K562 (cell line): ENCODE measurements at regions not wholly inside any gene's neighbourhood (a gene's known extent, or its start where the extent isn't known, plus 50 kb on each side); places are given as distances from the start of the nearest gene placed in this dataset.

Experiments used
- ASH1L ChIP-seq: fragments of 450-650 bp; IDR thresholded peaks from 2 replicates; pipeline ENCODE4 v1.6.1; 2018; ENCODE audit warnings: borderline replicate concordance, mild to moderate bottlenecking, low read depth; ENCODE audit not compliant: partially characterized antibody
- CHCHD3 ChIP-seq: fragments of 250-450 bp; sonication (Bioruptor Pico); IDR thresholded peaks from 2 replicates; pipeline ENCODE4 v2.1.2; 2022; ENCODE audit warnings: mild to moderate bottlenecking
- EZH2 ChIP-seq: IDR thresholded peaks from 2 replicates; pipeline ENCODE4 v1.6.1; 2012; ENCODE audit warnings: low read depth, mild to moderate bottlenecking, inconsistent platforms, low read length, borderline replicate concordance
- JUNB ChIP-seq: fragments of 450-650 bp; formaldehyde crosslinking; conservative IDR thresholded peaks from 2 replicates; pipeline ENCODE4 v1.4.0; 2020; ENCODE audit warnings: mild to moderate bottlenecking
- RAD21 ChIP-seq, 2 experiments: fragments of 250-450 bp in 1 of 2; fragments of 450-650 bp in 1 of 2; sonication (Bioruptor Pico) in 1 of 2; formaldehyde crosslinking in 1 of 2; IDR thresholded peaks in 1 of 2; conservative IDR thresholded peaks in 1 of 2; 2 replicates each; pipeline versions ENCODE4 v1.4.0 to v1.8.0; 2020 to 2022; ENCODE audit warnings: mild to moderate bottlenecking in 2 of 2, moderate library complexity in 1 of 2
- RBM25 ChIP-seq: fragments of 200-400 bp; formaldehyde crosslinking; IDR thresholded peaks from 2 replicates; pipeline ENCODE4 v1.6.1; 2018; ENCODE audit warnings: low read length, low read depth, moderate library complexity; ENCODE audit not compliant: severe bottlenecking
- XRCC4 ChIP-seq: IDR thresholded peaks from one replicate; pipeline ENCODE4 v1.6.1; 2011; ENCODE audit not compliant: insufficient read depth, insufficient read length; ENCODE audit errors: extremely low read depth
- ZEB2 ChIP-seq: fragments of 450-650 bp; IDR thresholded peaks from 2 replicates; pipeline ENCODE4 v1.6.1; 2016
- ZNF263 ChIP-seq: sonication (generic); formaldehyde crosslinking; IDR thresholded peaks from 2 replicates; pipeline ENCODE4 v1.8.0; 2022; ENCODE audit warnings: mild to moderate bottlenecking, missing genetic modification reagents, borderline replicate concordance
- TF ChIP-seq, protein P1 (sequence below): fragments of 250-450 bp; sonication (Bioruptor Pico); IDR thresholded peaks from 2 replicates; pipeline ENCODE4 v1.5.0; 2021
- TF ChIP-seq, protein P2 (sequence below): sonication (generic); formaldehyde crosslinking; IDR thresholded peaks from 2 replicates; pipeline ENCODE4 v1.8.0; 2023; ENCODE audit warnings: mild to moderate bottlenecking, missing genetic modification reagents
- TF ChIP-seq, protein P3 (sequence below), 2 experiments: fragments of 450-650 bp; formaldehyde crosslinking in 1 of 2; IDR thresholded peaks; 2 replicates each; pipeline versions ENCODE4 v1.4.0 to v1.6.1; 2014 to 2020; ENCODE audit warnings: mild to moderate bottlenecking in 2 of 2, borderline replicate concordance in 1 of 2, low read depth in 1 of 2
- TF ChIP-seq, protein P4 (sequence below), 3 experiments: IDR thresholded peaks in 2 of 3; conservative IDR thresholded peaks in 1 of 3; 2 replicates each; pipeline ENCODE4 v1.5.1; 2011 to 2012; ENCODE audit warnings: low read length in 3 of 3, mild to moderate bottlenecking in 3 of 3, control low read depth in 2 of 3, improper control_type of control experiment in 1 of 3, inconsistent platforms in 1 of 3, low read depth in 1 of 3, mixed read lengths in 1 of 3, moderate library complexity in 1 of 3; ENCODE audit not compliant: insufficient read depth in 2 of 3
- TF ChIP-seq, protein P5 (sequence below): sonication (generic); formaldehyde crosslinking; IDR thresholded peaks from 2 replicates; pipeline ENCODE4 v1.5.0; 2020; ENCODE audit warnings: missing genetic modification reagents

DNA sequence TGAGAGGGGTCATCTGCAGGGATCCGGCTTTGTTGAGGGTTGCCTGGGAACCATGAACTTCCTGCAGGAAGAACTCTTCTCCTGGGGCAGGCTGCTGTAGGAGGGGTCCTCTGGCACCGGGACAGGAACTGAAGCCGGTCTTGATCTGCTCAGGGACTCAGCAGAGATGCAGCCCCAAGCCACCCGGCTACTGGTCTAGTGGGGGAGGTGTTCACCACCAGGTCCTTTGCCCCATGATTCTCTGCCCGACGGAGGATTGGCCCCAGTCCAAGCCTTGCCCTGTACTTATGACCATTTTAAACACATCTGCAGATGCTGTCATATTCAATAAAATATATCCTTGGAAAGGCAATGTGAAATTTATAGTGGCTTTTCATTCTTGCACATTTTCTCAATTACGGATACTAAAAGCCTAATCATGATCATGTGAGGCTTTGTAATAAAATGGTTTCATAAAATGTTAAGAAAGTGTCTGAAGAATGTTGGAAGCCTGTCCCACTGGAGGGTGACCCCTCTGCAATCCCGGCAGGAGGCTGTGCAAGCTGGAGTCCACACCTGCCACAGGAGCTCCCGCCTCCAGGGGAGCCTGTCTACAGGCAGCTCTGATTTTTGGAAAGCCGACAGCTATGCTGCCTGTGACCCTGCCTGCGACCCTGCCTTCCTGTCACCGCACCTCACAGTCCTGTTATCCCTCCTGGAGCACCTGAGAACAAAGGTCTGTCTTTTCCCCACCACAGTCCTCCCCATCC lies 98.8 kb upstream of the TAF1B start:
- TF ChIP-seq EZH2, result no peak; the same call in 1 of the 2 replicates
- TF ChIP-seq, protein P1, sequence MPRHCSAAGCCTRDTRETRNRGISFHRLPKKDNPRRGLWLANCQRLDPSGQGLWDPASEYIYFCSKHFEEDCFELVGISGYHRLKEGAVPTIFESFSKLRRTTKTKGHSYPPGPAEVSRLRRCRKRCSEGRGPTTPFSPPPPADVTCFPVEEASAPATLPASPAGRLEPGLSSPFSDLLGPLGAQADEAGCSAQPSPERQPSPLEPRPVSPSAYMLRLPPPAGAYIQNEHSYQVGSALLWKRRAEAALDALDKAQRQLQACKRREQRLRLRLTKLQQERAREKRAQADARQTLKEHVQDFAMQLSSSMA (CRISPR knock-in tag), result no peak
- no peak for TF ChIP-seq RAD21 (CRISPR knock-in tag; conservative IDR thresholded peaks at IDR 0.05 in 1 of 2, IDR thresholded peaks at IDR 0.05 in 1 of 2)
- no peak for TF ChIP-seq CHCHD3
- TF ChIP-seq, protein P2, sequence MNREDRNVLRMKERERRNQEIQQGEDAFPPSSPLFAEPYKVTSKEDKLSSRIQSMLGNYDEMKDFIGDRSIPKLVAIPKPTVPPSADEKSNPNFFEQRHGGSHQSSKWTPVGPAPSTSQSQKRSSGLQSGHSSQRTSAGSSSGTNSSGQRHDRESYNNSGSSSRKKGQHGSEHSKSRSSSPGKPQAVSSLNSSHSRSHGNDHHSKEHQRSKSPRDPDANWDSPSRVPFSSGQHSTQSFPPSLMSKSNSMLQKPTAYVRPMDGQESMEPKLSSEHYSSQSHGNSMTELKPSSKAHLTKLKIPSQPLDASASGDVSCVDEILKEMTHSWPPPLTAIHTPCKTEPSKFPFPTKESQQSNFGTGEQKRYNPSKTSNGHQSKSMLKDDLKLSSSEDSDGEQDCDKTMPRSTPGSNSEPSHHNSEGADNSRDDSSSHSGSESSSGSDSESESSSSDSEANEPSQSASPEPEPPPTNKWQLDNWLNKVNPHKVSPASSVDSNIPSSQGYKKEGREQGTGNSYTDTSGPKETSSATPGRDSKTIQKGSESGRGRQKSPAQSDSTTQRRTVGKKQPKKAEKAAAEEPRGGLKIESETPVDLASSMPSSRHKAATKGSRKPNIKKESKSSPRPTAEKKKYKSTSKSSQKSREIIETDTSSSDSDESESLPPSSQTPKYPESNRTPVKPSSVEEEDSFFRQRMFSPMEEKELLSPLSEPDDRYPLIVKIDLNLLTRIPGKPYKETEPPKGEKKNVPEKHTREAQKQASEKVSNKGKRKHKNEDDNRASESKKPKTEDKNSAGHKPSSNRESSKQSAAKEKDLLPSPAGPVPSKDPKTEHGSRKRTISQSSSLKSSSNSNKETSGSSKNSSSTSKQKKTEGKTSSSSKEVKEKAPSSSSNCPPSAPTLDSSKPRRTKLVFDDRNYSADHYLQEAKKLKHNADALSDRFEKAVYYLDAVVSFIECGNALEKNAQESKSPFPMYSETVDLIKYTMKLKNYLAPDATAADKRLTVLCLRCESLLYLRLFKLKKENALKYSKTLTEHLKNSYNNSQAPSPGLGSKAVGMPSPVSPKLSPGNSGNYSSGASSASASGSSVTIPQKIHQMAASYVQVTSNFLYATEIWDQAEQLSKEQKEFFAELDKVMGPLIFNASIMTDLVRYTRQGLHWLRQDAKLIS (CRISPR knock-in tag), result no peak
- TF ChIP-seq JUNB, result no peak
- TF ChIP-seq XRCC4, result no peak
- TF ChIP-seq, protein P3, sequence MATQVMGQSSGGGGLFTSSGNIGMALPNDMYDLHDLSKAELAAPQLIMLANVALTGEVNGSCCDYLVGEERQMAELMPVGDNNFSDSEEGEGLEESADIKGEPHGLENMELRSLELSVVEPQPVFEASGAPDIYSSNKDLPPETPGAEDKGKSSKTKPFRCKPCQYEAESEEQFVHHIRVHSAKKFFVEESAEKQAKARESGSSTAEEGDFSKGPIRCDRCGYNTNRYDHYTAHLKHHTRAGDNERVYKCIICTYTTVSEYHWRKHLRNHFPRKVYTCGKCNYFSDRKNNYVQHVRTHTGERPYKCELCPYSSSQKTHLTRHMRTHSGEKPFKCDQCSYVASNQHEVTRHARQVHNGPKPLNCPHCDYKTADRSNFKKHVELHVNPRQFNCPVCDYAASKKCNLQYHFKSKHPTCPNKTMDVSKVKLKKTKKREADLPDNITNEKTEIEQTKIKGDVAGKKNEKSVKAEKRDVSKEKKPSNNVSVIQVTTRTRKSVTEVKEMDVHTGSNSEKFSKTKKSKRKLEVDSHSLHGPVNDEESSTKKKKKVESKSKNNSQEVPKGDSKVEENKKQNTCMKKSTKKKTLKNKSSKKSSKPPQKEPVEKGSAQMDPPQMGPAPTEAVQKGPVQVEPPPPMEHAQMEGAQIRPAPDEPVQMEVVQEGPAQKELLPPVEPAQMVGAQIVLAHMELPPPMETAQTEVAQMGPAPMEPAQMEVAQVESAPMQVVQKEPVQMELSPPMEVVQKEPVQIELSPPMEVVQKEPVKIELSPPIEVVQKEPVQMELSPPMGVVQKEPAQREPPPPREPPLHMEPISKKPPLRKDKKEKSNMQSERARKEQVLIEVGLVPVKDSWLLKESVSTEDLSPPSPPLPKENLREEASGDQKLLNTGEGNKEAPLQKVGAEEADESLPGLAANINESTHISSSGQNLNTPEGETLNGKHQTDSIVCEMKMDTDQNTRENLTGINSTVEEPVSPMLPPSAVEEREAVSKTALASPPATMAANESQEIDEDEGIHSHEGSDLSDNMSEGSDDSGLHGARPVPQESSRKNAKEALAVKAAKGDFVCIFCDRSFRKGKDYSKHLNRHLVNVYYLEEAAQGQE (IDR thresholded peaks at IDR 0.05; ENCODE audit: borderline replicate concordance), result no peak
- TF ChIP-seq, protein P3 (CRISPR knock-in tag; IDR thresholded peaks at IDR 0.05; ENCODE audit: low read depth), result no peak
- no peak for TF ChIP-seq ZEB2
- no peak for TF ChIP-seq RBM25
- TF ChIP-seq, protein P4, sequence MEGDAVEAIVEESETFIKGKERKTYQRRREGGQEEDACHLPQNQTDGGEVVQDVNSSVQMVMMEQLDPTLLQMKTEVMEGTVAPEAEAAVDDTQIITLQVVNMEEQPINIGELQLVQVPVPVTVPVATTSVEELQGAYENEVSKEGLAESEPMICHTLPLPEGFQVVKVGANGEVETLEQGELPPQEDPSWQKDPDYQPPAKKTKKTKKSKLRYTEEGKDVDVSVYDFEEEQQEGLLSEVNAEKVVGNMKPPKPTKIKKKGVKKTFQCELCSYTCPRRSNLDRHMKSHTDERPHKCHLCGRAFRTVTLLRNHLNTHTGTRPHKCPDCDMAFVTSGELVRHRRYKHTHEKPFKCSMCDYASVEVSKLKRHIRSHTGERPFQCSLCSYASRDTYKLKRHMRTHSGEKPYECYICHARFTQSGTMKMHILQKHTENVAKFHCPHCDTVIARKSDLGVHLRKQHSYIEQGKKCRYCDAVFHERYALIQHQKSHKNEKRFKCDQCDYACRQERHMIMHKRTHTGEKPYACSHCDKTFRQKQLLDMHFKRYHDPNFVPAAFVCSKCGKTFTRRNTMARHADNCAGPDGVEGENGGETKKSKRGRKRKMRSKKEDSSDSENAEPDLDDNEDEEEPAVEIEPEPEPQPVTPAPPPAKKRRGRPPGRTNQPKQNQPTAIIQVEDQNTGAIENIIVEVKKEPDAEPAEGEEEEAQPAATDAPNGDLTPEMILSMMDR (IDR thresholded peaks at IDR 0.05 in 2 of 3, conservative IDR thresholded peaks at IDR 0.05 in 1 of 3; ENCODE audit: insufficient read depth in 2 of 3, low read depth in 1 of 3, low read length in 3 of 3), result no peak
- no peak for TF ChIP-seq ZNF263
- TF ChIP-seq, protein P5, sequence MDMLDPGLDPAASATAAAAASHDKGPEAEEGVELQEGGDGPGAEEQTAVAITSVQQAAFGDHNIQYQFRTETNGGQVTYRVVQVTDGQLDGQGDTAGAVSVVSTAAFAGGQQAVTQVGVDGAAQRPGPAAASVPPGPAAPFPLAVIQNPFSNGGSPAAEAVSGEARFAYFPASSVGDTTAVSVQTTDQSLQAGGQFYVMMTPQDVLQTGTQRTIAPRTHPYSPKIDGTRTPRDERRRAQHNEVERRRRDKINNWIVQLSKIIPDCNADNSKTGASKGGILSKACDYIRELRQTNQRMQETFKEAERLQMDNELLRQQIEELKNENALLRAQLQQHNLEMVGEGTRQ (CRISPR knock-in tag), result no peak
- no peak for TF ChIP-seq ASH1L
